GM23338 (cell line): ENCODE measurements at regions not wholly inside any gene's neighbourhood (a gene's known extent, or its start where the extent isn't known, plus 50 kb on each side); places are given as distances from the start of the nearest gene placed in this dataset.

Experiments
- ATAC-seq: fragments of 200-7000 bp; cut with Tn5 transposase; 3 replicates; pipeline ENCODE4 v1.9.1; 2020
- DNase-seq: peaks from one replicate; pipeline ENCODE4 v3.0.0-alpha.2; 2015; ENCODE audit warnings: low spot score
- H2AFZ ChIP-seq: fragments of 200-600 bp; sonication (generic); 2 replicates; pipeline ENCODE4 v1.8.0; 2016; ENCODE audit warnings: antibody characterized with exemption, mild to moderate bottlenecking, moderate library complexity
- H3F3A ChIP-seq: fragments of 200-600 bp; sonication (generic); replicated peaks from 2 replicates; pipeline ENCODE4 v1.8.0; 2017; ENCODE audit warnings: antibody characterized with exemption, mixed run types, low read depth
- H3K27ac ChIP-seq: fragments of 200-600 bp; sonication (generic); 2 replicates; pipeline ENCODE4 v1.6.1; 2016; ENCODE audit warnings: low read depth
- H3K27me3 ChIP-seq: fragments of 200-600 bp; sonication (generic); 2 replicates; pipeline ENCODE4 v1.8.0; 2016; ENCODE audit warnings: mild to moderate bottlenecking, mixed run types, moderate library complexity; ENCODE audit not compliant: insufficient read depth
- H3K36me3 ChIP-seq: fragments of 200-600 bp; sonication (generic); 2 replicates; pipeline ENCODE4 v1.8.0; 2016; ENCODE audit warnings: mild to moderate bottlenecking; ENCODE audit not compliant: insufficient read depth
- H3K4me1 ChIP-seq: fragments of 200-600 bp; sonication (generic); 2 replicates; pipeline ENCODE4 v1.8.0; 2016; ENCODE audit warnings: mild to moderate bottlenecking, moderate library complexity; ENCODE audit not compliant: insufficient read depth
- H3K4me2 ChIP-seq: fragments of 200-600 bp; sonication (generic); 2 replicates; pipeline ENCODE4 v1.7.1; 2017; ENCODE audit warnings: mixed run types
- H3K4me3 ChIP-seq: fragments of 200-600 bp; sonication (generic); 2 replicates; pipeline ENCODE4 v1.6.1; 2016; ENCODE audit warnings: mixed run types
- H3K79me2 ChIP-seq: fragments of 200-600 bp; sonication (generic); replicated peaks from 2 replicates; pipeline ENCODE4 v1.8.0; 2017; ENCODE audit warnings: mild to moderate bottlenecking; ENCODE audit not compliant: insufficient read depth
- H3K9me2 ChIP-seq: fragments of 200-600 bp; sonication (generic); 2 replicates; pipeline ENCODE4 v1.8.0; 2017; ENCODE audit not compliant: insufficient read depth
- H4K20me1 ChIP-seq: fragments of 200-600 bp; sonication (generic); replicated peaks from 2 replicates; pipeline ENCODE4 v1.8.0; 2017; ENCODE audit warnings: mild to moderate bottlenecking; ENCODE audit not compliant: insufficient read depth
- H3K27ac Mint-ChIP-seq: 2 replicates; pipeline ENCODE4 v1.8.0; 2020; ENCODE audit warnings: inconsistent platforms, mild to moderate bottlenecking, moderate library complexity, mixed read lengths
- H3K27me3 Mint-ChIP-seq: 3 replicates; pipeline ENCODE4 v1.8.0; 2022; ENCODE audit warnings: low read depth, mild to moderate bottlenecking, moderate library complexity, mixed read lengths, inconsistent platforms; ENCODE audit not compliant: insufficient read depth, poor library complexity
- H3K36me3 Mint-ChIP-seq: 3 replicates; pipeline ENCODE4 v1.8.0; 2021; ENCODE audit warnings: low read depth, mild to moderate bottlenecking, inconsistent platforms, moderate library complexity, mixed read lengths
- H3K4me1 Mint-ChIP-seq: 3 replicates; pipeline ENCODE4 v1.8.0; 2020; ENCODE audit warnings: mild to moderate bottlenecking, inconsistent platforms, mixed read lengths
- H3K4me3 Mint-ChIP-seq: 3 replicates; pipeline ENCODE4 v1.8.0; 2021; ENCODE audit warnings: moderate library complexity, mild to moderate bottlenecking, inconsistent platforms, mixed read lengths
- H3K9me3 Mint-ChIP-seq: 3 replicates; pipeline ENCODE4 v1.8.0; 2020; ENCODE audit warnings: moderate library complexity, mild to moderate bottlenecking, inconsistent platforms, mixed read lengths
- EZH2 ChIP-seq: fragments of 200-600 bp; sonication (generic); IDR thresholded peaks from one replicate; pipeline ENCODE4 v1.8.0; 2017; ENCODE audit warnings: antibody characterized with exemption, mild to moderate bottlenecking, low read depth; ENCODE audit not compliant: unreplicated experiment
- POLR2AphosphoS5 ChIP-seq: IDR thresholded peaks from 2 replicates; pipeline ENCODE4 v1.6.1; 2016; ENCODE audit warnings: antibody characterized with exemption, low read depth
- STAT1 ChIP-seq: IDR thresholded peaks from one replicate; pipeline ENCODE4 v1.6.1; 2016; ENCODE audit warnings: antibody characterized with exemption; ENCODE audit not compliant: unreplicated experiment
- ZNF114 ChIP-seq: fragments of 250-450 bp; sonication (Bioruptor Pico); IDR thresholded peaks from 2 replicates; pipeline ENCODE4 v1.5.0; 2020; ENCODE audit warnings: mild to moderate bottlenecking, moderate library complexity
- ZNF331 ChIP-seq: fragments of 250-450 bp; sonication (Bioruptor Pico); IDR thresholded peaks from 2 replicates; pipeline ENCODE4 v1.5.0; 2020; ENCODE audit warnings: low read depth, mild to moderate bottlenecking, moderate library complexity
- TF ChIP-seq, protein P1 (sequence below): IDR thresholded peaks from one replicate; pipeline ENCODE4 v1.6.1; 2018; ENCODE audit warnings: antibody characterized with exemption; ENCODE audit not compliant: unreplicated experiment
- TF ChIP-seq, protein P2 (sequence below): fragments of 250-450 bp; sonication (Bioruptor Pico); IDR thresholded peaks from 2 replicates; pipeline ENCODE4 v1.5.0; 2020; ENCODE audit warnings: mild to moderate bottlenecking, moderate library complexity
- TF ChIP-seq, protein P3 (sequence below): IDR thresholded peaks from 2 replicates; pipeline ENCODE4 v1.6.1; 2016; ENCODE audit warnings: antibody characterized with exemption

DNA sequence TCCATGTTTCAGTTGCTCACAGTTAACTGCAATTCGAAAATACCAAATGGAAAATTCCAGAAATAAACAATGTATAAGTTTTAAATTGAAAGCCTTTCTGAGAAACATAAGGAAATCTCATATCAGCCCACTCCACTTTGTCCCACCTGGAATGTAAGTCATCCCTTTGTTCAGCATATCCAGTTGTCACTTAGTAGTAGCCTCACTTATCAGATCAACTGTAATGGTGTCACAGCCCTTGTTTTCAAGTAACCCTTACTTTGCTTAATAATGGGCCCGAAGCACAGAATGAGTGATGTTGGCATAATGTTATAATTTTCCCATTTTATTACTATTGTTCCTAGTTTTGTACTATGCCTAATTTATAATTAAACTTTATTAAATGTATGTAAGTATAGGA is 646.8 kb downstream of the C12orf50 start:
- H3F3A ChIP-seq, result no peaks in the 10 kb centered on the region
- H3K4me2 ChIP-seq, result no peak overlapping the region
- ATAC-seq (no peak), DNase-seq (no peak)
- H3K4me1 ChIP-seq, result peaks cover 11% of the 10 kb centered on the region
- H2AFZ ChIP-seq, result no peak overlapping the region
- Mint-ChIP-seq H3K36me3 (no peaks in the 10 kb centered on the region; the same call in 2 of the 3 replicates), H3K4me3 (no peak overlapping the region), H3K9me3 (peaks cover 5% of the 10 kb centered on the region; the same call in 2 of the 3 replicates), H3K4me1 (peaks cover 22% of the 10 kb centered on the region), H3K27me3 (no peaks in the 10 kb centered on the region), H3K27ac (no peak overlapping the region)
- H3K27ac ChIP-seq, result no peak overlapping the region
- no peaks in the 10 kb centered on the region for H3K79me2 ChIP-seq
- no peaks in the 10 kb centered on the region for H4K20me1 ChIP-seq
- no peaks in the 10 kb centered on the region for H3K27me3 ChIP-seq
- H3K4me3 ChIP-seq, result no peak overlapping the region
- no peaks in the 10 kb centered on the region for H3K36me3 ChIP-seq
- H3K9me2 ChIP-seq, result no peaks in the 10 kb centered on the region; the same call in 1 of the 2 replicates
- TF ChIP-seq ZNF331 (CRISPR knock-in tag) (no peak), STAT1 (no peak), EZH2 (no peak), POLR2AphosphoS5 (no peak), ZNF114 (CRISPR knock-in tag) (no peak)
- TF ChIP-seq, protein P1, sequence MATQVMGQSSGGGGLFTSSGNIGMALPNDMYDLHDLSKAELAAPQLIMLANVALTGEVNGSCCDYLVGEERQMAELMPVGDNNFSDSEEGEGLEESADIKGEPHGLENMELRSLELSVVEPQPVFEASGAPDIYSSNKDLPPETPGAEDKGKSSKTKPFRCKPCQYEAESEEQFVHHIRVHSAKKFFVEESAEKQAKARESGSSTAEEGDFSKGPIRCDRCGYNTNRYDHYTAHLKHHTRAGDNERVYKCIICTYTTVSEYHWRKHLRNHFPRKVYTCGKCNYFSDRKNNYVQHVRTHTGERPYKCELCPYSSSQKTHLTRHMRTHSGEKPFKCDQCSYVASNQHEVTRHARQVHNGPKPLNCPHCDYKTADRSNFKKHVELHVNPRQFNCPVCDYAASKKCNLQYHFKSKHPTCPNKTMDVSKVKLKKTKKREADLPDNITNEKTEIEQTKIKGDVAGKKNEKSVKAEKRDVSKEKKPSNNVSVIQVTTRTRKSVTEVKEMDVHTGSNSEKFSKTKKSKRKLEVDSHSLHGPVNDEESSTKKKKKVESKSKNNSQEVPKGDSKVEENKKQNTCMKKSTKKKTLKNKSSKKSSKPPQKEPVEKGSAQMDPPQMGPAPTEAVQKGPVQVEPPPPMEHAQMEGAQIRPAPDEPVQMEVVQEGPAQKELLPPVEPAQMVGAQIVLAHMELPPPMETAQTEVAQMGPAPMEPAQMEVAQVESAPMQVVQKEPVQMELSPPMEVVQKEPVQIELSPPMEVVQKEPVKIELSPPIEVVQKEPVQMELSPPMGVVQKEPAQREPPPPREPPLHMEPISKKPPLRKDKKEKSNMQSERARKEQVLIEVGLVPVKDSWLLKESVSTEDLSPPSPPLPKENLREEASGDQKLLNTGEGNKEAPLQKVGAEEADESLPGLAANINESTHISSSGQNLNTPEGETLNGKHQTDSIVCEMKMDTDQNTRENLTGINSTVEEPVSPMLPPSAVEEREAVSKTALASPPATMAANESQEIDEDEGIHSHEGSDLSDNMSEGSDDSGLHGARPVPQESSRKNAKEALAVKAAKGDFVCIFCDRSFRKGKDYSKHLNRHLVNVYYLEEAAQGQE, result no peak
- TF ChIP-seq, protein P2, sequence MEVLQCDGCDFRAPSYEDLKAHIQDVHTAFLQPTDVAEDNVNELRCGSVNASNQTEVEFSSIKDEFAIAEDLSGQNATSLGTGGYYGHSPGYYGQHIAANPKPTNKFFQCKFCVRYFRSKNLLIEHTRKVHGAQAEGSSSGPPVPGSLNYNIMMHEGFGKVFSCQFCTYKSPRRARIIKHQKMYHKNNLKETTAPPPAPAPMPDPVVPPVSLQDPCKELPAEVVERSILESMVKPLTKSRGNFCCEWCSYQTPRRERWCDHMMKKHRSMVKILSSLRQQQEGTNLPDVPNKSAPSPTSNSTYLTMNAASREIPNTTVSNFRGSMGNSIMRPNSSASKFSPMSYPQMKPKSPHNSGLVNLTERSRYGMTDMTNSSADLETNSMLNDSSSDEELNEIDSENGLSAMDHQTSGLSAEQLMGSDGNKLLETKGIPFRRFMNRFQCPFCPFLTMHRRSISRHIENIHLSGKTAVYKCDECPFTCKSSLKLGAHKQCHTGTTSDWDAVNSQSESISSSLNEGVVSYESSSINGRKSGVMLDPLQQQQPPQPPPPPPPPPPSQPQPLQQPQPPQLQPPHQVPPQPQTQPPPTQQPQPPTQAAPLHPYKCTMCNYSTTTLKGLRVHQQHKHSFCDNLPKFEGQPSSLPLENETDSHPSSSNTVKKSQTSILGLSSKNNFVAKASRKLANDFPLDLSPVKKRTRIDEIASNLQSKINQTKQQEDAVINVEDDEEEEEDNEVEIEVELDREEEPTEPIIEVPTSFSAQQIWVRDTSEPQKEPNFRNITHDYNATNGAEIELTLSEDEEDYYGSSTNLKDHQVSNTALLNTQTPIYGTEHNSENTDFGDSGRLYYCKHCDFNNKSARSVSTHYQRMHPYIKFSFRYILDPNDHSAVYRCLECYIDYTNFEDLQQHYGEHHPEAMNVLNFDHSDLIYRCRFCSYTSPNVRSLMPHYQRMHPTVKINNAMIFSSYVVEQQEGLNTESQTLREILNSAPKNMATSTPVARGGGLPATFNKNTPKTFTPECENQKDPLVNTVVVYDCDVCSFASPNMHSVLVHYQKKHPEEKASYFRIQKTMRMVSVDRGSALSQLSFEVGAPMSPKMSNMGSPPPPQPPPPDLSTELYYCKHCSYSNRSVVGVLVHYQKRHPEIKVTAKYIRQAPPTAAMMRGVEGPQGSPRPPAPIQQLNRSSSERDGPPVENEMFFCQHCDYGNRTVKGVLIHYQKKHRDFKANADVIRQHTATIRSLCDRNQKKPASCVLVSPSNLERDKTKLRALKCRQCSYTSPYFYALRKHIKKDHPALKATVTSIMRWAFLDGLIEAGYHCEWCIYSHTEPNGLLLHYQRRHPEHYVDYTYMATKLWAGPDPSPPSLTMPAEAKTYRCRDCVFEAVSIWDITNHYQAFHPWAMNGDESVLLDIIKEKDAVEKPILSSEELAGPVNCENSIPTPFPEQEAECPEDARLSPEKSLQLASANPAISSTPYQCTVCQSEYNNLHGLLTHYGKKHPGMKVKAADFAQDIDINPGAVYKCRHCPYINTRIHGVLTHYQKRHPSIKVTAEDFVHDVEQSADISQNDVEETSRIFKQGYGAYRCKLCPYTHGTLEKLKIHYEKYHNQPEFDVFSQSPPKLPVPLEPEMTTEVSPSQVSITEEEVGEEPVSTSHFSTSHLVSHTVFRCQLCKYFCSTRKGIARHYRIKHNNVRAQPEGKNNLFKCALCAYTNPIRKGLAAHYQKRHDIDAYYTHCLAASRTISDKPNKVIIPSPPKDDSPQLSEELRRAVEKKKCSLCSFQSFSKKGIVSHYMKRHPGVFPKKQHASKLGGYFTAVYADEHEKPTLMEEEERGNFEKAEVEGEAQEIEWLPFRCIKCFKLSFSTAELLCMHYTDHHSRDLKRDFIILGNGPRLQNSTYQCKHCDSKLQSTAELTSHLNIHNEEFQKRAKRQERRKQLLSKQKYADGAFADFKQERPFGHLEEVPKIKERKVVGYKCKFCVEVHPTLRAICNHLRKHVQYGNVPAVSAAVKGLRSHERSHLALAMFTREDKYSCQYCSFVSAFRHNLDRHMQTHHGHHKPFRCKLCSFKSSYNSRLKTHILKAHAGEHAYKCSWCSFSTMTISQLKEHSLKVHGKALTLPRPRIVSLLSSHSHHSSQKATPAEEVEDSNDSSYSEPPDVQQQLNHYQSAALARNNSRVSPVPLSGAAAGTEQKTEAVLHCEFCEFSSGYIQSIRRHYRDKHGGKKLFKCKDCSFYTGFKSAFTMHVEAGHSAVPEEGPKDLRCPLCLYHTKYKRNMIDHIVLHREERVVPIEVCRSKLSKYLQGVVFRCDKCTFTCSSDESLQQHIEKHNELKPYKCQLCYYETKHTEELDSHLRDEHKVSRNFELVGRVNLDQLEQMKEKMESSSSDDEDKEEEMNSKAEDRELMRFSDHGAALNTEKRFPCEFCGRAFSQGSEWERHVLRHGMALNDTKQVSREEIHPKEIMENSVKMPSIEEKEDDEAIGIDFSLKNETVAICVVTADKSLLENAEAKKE (CRISPR knock-in tag), result no peak
- TF ChIP-seq, protein P3, sequence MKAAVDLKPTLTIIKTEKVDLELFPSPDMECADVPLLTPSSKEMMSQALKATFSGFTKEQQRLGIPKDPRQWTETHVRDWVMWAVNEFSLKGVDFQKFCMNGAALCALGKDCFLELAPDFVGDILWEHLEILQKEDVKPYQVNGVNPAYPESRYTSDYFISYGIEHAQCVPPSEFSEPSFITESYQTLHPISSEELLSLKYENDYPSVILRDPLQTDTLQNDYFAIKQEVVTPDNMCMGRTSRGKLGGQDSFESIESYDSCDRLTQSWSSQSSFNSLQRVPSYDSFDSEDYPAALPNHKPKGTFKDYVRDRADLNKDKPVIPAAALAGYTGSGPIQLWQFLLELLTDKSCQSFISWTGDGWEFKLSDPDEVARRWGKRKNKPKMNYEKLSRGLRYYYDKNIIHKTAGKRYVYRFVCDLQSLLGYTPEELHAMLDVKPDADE, result no peak
